HuH-7 (cell line): ENCODE measurements at regions not wholly inside any gene's neighbourhood (a gene's known extent, or its start where the extent isn't known, plus 50 kb on each side); places are given as distances from the start of the nearest gene placed in this dataset.
A peak's percentile ranks its signal among the peaks of the same experiment; 100 is the strongest.

ENCODE experiments used
- DNase-seq: peaks from one replicate; pipeline ENCODE4 v3.0.0; 2011; ENCODE audit warnings: low spot score

DNA sequence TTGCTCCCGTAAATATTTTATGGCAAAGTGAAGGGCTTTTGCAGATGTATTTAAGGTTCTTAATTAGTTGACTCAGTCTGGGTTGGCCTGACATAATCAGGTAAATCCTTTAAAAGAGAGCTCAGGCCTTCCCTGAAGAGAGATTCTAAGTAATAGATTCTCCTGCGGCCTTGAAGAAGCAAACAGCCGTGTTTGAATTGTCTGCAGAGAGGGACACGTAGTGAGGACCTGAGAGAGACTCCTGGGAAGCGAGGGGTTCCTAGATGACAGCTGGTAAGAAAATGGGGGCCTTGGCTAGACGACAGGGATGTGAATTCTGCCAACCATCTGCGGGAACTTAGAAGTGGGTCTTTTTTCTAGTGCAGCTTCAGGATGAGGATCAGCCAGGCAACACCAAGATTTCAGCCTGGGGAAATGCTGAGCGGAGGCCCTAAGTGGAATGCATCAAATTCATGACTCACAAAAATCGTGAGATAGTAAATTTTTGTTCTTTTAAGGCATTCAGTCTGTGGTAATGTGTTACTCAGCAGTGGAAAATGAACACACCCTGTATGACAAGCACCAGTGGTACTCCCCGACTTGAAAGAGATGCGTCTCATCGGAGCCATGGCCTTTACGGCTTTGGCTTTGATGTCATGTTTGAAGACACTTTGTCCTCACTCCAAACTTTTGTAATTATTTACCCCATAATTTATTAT is 62.1 kb upstream of the SMIM21 start:
- DNase-seq = no peak

DNA sequence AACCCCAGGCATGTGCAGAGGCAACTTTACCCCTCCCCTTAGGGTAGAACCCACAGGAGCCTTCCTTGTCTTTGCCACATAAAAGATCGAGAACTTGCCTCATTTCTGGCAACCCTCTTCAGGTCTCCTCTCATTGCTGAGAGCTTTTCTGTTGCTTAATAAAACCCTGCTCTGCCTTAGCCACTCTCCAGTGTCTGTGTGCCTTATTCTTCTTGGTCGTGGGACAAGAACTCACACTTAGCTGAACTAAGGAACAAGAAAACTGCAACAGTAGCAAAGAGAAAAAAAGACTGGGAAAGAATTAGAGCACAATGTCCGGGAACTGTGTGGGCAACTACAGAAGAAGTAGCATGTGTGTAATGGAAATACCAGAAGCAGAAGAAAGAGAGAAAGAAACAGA is 56.2 kb upstream of the SMIM21 start:
- no peak for DNase-seq

DNA sequence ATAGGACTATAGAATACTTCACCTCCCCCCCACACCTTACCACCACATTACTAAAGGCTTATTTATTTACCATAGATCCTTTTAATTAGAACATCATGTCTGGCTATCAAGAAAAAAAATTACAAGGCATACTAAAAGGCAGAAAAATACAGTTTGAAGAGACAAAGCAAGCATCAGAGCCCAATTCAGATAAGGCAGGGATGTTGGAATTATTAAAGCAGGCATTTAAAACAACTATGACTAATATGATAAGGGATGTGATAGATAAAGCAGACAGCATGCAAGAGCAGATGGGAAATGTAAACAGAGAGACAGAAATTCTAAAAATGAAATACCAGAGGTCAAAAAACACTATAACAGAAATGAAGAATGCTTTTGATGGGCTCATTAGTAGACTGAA is 55.4 kb upstream of the SMIM21 start:
- no peak for DNase-seq

DNA sequence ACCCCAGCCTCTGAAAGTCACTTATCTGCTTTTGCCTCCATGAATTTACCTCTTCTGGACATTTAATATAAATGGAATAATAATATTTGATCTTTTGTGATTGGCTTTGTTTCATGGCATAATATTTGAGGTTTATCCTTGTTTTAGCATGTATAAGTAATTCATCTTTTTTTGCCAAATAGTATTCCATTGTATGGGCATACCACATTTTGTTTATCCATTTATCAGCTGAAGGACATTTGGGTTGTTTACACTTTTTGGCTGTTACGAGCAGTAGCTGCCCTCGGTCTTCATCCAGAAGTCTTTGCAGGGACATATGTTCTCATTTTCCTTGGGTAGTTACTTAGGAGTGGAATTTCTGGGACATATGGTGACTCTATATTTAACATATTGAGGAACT is 53.0 kb upstream of the SMIM21 start:
- no peak for DNase-seq

DNA sequence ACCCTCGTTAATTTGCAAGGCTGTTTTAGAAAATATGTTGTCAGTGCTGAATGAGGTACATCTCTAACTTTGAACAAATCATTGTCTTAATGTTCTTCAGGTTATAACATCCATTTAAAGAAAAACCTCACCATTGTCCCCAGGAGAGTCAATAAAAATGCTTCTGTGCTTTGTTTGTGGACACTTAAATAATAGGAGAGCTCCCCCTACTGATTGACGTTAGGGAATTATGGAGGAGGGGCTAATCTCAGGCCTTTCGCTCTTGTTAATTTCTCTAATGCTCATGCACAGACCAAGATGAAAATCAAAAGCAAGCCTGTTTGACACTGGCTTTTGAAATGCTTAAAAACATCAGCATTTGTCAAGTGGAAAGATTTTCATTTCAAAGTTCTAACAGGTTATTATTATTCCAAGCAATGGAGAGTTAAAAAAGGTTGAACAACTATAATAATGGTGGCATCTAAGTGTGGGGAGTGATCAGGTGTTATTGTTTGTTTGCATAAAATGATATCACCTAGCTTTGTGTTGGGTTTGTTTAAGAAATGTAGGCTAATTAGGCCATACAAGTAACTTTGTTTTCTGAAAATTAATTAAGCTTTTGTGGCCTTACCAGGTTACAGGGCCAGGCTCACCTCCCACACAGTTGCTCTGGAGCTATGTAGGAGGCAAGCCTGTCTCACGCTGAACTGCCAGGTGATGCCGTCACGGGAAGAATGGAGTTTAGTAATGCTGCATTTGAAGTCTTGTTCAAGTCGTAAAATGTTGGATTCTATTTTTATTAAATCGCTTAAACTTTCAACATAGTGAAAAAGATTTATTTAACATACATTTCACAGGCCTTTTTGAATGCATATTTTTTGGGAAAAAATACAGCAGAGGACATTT is 51.7 kb upstream of the SMIM21 start:
- DNase-seq = peak; percentile 20

DNA sequence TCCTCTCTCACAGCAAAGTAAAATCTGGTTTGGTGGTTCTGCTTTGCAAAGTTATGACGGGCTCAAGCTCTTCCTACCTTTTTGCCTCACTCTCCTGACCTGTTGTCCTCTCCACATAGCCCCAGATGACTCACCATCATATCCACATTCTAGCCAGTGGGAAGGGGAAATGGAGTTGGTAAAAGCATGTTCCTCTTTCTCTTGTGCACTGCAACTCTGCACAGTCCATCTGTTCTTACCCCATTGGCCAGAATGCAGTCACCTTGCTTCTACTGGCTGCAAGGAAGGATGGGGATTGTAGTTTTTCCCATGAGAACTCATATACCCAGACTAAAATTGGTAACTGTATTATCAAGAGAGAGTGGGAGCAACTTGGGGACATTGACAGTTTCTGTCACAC is 50.4 kb upstream of the SMIM21 start:
- DNase-seq = no peak
